ENCODE measurements at regions not wholly inside any gene's neighbourhood (a gene's known extent, or its start where the extent isn't known, plus 50 kb on each side); places are given as distances from the start of the nearest gene placed in this dataset.

DNA sequence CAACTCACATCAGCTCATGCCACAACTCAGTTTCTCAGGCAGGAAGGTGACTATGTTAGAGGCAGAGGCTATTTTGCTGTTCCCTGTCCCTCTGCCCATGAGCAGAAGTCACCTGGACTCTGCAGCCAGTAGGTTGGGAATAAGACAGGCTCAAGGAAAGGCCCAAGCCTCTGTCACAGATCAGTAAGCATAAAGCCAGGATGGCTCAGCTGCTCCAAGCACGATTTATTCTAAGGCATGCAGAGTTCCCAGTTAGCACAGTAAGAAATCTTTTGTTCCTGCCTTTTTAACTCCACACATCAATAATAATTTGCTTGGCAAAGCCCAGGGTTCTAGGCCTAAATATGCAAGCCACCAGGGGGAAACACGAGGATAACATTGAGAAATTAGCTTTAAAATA lies 249.0 kb upstream of the ADRA1B start:
- Histone ChIP-seq H3K36me3 (ENCODE audit: control insufficient read depth in 2 of 2, extremely low read depth in 1 of 2, insufficient read depth in 2 of 2, low read length in 2 of 2) (no peaks in the 10 kb centered on the region), H2AFZ (ENCODE audit: low read depth, low read length) (no peak overlapping the region), H3K27me3 (ENCODE audit: control insufficient read depth in 2 of 2, insufficient read depth in 2 of 2, low read length in 2 of 2) (no peaks in the 10 kb centered on the region), H3K4me1 (ENCODE audit: control insufficient read depth, extremely low read depth, insufficient read depth, low read length) (no peaks in the 10 kb centered on the region), H3K27ac (ENCODE audit: insufficient read depth, low read depth, low read length) (no peak overlapping the region), H3K9me3 (replicated peaks; ENCODE audit: control insufficient read depth, insufficient read depth, low read length) (no peaks in the 10 kb centered on the region), H3K4me2 (ENCODE audit: insufficient read depth, low read length) (no peak overlapping the region), H3K9me1 (replicated peaks; ENCODE audit: control insufficient read depth, extremely low read depth, insufficient read depth, low read length) (no peaks in the 10 kb centered on the region), H3K79me2 (ENCODE audit: control insufficient read depth, insufficient read depth, low read length) (no peaks in the 10 kb centered on the region), H3K9ac (replicated peaks; ENCODE audit: extremely low read depth, insufficient read depth, low read length) (no peak overlapping the region), H3K4me3 (replicated peaks in 1 of 3; ENCODE audit: insufficient read depth in 1 of 3, low read depth in 1 of 3, low read length in 3 of 3) (no peak overlapping the region), H4K20me1 (replicated peaks; ENCODE audit: control insufficient read depth, extremely low read depth, insufficient read depth, low read length) (no peaks in the 10 kb centered on the region)
- FAIRE-seq (no peak), DNase-seq (ENCODE audit: low read depth, low spot score) (no peak)
- TF ChIP-seq GATA2 (IDR thresholded peaks at IDR 0.05; ENCODE audit: insufficient read depth, insufficient read length, low read depth, low read length) (no peak), JUN (IDR thresholded peaks at IDR 0.05; ENCODE audit: borderline replicate concordance, insufficient read depth, insufficient read length, low read depth) (no peak), POLR2A (IDR thresholded peaks at IDR 0.05; ENCODE audit: low read depth, low read length) (no peak), POLR2AphosphoS5 (IDR thresholded peaks at IDR 0.05; ENCODE audit: insufficient read depth, low read depth, low read length) (no peak), EZH2 (IDR thresholded peaks at IDR 0.05; ENCODE audit: borderline replicate concordance, low read depth, low read length, severe bottlenecking) (no peak), MYC (IDR thresholded peaks at IDR 0.05; ENCODE audit: low read depth, low read length) (no peak), FOS (IDR thresholded peaks at IDR 0.05; ENCODE audit: borderline replicate concordance, insufficient read depth, low read length) (no peak)
- TF ChIP-seq, protein P1, sequence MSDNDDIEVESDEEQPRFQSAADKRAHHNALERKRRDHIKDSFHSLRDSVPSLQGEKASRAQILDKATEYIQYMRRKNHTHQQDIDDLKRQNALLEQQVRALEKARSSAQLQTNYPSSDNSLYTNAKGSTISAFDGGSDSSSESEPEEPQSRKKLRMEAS (IDR thresholded peaks at IDR 0.05; ENCODE audit: insufficient read depth, insufficient read length), result no peak
- TF ChIP-seq, protein P2, sequence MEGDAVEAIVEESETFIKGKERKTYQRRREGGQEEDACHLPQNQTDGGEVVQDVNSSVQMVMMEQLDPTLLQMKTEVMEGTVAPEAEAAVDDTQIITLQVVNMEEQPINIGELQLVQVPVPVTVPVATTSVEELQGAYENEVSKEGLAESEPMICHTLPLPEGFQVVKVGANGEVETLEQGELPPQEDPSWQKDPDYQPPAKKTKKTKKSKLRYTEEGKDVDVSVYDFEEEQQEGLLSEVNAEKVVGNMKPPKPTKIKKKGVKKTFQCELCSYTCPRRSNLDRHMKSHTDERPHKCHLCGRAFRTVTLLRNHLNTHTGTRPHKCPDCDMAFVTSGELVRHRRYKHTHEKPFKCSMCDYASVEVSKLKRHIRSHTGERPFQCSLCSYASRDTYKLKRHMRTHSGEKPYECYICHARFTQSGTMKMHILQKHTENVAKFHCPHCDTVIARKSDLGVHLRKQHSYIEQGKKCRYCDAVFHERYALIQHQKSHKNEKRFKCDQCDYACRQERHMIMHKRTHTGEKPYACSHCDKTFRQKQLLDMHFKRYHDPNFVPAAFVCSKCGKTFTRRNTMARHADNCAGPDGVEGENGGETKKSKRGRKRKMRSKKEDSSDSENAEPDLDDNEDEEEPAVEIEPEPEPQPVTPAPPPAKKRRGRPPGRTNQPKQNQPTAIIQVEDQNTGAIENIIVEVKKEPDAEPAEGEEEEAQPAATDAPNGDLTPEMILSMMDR (IDR thresholded peaks at IDR 0.05; ENCODE audit: extremely low read depth in 1 of 2, insufficient read depth in 1 of 2, low read depth in 1 of 2, low read length in 2 of 2), result no peak
- no TSS peak for BruUV-seq (replicated peaks)
- ChIA-PET CTCF (no interaction called here), POLR2A (no interaction called here)
- dilution Hi-C loops (cut with MboI; ENCODE audit: extremely low pct_ligation_motif_present, low sequenced_read_pairs) (no loop called here), intact Hi-C loops (cut with micrococcal nuclease) (no loop called here)
